NCI-H146 treated with DMSO at 0.1 percent for 48 hours (cell line): ENCODE measurements at regions not wholly inside any gene's neighbourhood (a gene's known extent, or its start where the extent isn't known, plus 50 kb on each side); places are given as distances from the start of the nearest gene placed in this dataset.

Source experiments
- DNase-seq: peaks from one replicate; lab custom pipeline; 2025; ENCODE audit not compliant: unreplicated experiment; lab: John Stamatoyannopoulos, UW

- DNase-seq: no peak
Measured at GRCh38 chr4:22986881-22987280, 294.1 kb downstream of the GBA3 start.

- DNase-seq: no peak
Measured at GRCh38 chr4:22986262-22986661, 293.5 kb downstream of the GBA3 start.

GRCh38 chr4:22984390-22984789, 291.7 kb downstream of the GBA3 start:
- DNase-seq: no peak

GRCh38 chr4:22978656-22979055, 285.9 kb downstream of the GBA3 start:
- no peak for DNase-seq

GRCh38 chr4:22970665-22971064, 277.9 kb downstream of the GBA3 start:
- DNase-seq: no peak

- no peak for DNase-seq
Measured at GRCh38 chr4:22969287-22969896, 276.7 kb downstream of the GBA3 start.

GRCh38 chr4:22962295-22962694, 269.6 kb downstream of the GBA3 start:
- DNase-seq: no peak

GRCh38 chr4:22959483-22959882, 266.7 kb downstream of the GBA3 start:
- DNase-seq: no peak

GRCh38 chr4:22957774-22958309, 265.1 kb downstream of the GBA3 start:
- no peak for DNase-seq

- no peak for DNase-seq
Measured at GRCh38 chr4:22949161-22949855, 256.6 kb downstream of the GBA3 start.

- no peak for DNase-seq
Measured at GRCh38 chr4:22947851-22948250, 255.1 kb downstream of the GBA3 start.

GRCh38 chr4:22942920-22943559, 250.3 kb downstream of the GBA3 start:
- DNase-seq: no peak

- peak; percentile 43 for DNase-seq
Measured at GRCh38 chr4:22941688-22942375, 249.1 kb downstream of the GBA3 start.

GRCh38 chr4:22932326-22932725, 239.6 kb downstream of the GBA3 start:
- DNase-seq: no peak

GRCh38 chr4:22922426-22922825, 229.7 kb downstream of the GBA3 start:
- no peak for DNase-seq

GRCh38 chr4:22921936-22922335, 229.2 kb downstream of the GBA3 start:
- no peak for DNase-seq

GRCh38 chr4:22911285-22911684, 218.5 kb downstream of the GBA3 start:
- DNase-seq: no peak

- no peak for DNase-seq
Measured at GRCh38 chr4:22910200-22910599, 217.5 kb downstream of the GBA3 start.

- DNase-seq: no peak
Measured at GRCh38 chr4:22906045-22906444, 213.3 kb downstream of the GBA3 start.

GRCh38 chr4:22903913-22904312, 211.2 kb downstream of the GBA3 start:
- no peak for DNase-seq

- no peak for DNase-seq
Measured at GRCh38 chr4:22901631-22902030, 208.9 kb downstream of the GBA3 start.

GRCh38 chr4:22900876-22901275, 208.1 kb downstream of the GBA3 start:
- no peak for DNase-seq
